ENCODE measurements at regions not wholly inside any gene's neighbourhood (a gene's known extent, or its start where the extent isn't known, plus 50 kb on each side); places are given as distances from the start of the nearest gene placed in this dataset.

GRCh38 chr16:48684148-48684547, 74.2 kb upstream of the N4BP1 start:
- no peak for TF ChIP-seq CTCF (IDR thresholded peaks at IDR 0.05; ENCODE audit: poor library complexity)
- no peak for TF ChIP-seq EZH2 (IDR thresholded peaks at IDR 0.05; ENCODE audit: borderline replicate concordance)

Data from hepatocyte (in vitro differentiated cells).